Right renal pelvis (tissue), 4 donors: ENCODE measurements at regions not wholly inside any gene's neighbourhood (a gene's known extent, or its start where the extent isn't known, plus 50 kb on each side); places are given as distances from the start of the nearest gene placed in this dataset.

ENCODE experiments used
- DNase-seq, 4 donors: peaks; one replicate each; pipeline ENCODE4 v3.0.0-alpha.2; 2013; ENCODE audit warnings: low read depth in 4 of 4, low spot score in 3 of 4, missing footprints in 1 of 4

DNA sequence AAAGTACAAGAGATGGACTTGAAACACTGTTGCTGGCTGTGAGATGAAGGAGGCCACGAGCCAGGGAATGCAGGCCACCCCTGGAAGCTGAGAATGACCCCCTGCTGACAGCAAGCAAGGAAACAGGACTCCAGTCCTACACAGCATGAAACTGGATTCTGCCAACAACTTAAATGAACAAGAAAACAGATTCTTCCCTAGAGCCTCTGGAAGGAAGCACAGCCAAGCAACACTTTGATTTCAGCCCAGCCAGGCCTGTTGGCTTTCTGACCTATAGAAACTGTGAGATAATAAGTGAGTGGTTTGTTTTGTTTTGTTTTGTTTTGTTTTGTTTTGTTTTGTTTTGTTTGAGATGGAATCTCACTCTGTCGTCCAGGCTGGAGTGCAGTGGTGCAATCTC is 105.3 kb upstream of the CACNA1A start:
- no peak for DNase-seq

DNA sequence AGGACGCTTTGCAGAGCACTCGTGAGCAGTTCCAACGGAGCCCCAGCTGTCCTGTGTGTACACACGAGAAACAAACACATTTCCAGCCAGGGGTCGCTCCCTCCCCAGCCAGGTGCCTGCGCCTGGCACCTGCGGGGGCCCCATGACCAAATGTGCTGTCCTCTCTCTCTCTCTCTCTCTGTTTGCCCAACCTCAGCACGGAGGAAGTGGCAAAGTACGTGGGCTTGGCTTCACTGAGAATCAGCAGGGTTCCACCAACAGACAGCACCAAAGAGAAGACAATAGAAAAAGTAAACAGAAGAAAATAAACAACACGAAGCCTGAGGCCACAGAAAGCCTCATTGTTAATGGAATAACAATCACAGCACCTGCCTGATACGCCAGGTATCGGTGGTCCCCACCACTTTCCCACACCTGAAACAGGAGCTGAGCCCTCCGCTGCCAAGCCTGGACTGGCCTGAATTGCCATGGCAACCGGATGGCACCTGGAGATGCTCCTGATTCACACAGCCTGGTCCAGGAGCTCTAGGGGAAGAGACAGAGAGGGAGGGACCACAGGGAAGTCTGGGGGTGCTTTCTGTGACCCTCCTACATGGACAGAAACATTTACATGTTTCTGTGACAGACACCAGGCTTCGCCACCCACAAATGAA is 103.9 kb upstream of the CACNA1A start:
- no peak for DNase-seq

DNA sequence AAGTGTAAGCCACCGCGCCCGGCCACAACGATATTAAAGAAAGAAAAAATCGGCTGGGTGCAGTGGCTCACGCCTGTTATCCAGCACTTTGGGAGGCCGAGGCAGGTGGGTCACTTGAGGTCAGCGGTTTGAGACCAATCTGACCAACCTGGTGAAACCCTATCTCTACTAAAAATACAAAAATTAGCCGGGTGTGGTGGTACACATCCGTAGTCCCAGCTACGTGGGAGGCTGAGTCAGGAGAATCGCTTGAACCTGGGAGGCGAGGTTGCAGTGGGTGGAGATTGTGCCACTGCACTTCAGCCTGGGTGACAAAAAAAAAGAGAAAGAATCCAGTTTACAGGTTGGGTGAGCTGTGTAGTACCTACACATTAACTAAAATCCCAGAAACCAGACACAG is 99.9 kb upstream of the CACNA1A start:
- no peak for DNase-seq

DNA sequence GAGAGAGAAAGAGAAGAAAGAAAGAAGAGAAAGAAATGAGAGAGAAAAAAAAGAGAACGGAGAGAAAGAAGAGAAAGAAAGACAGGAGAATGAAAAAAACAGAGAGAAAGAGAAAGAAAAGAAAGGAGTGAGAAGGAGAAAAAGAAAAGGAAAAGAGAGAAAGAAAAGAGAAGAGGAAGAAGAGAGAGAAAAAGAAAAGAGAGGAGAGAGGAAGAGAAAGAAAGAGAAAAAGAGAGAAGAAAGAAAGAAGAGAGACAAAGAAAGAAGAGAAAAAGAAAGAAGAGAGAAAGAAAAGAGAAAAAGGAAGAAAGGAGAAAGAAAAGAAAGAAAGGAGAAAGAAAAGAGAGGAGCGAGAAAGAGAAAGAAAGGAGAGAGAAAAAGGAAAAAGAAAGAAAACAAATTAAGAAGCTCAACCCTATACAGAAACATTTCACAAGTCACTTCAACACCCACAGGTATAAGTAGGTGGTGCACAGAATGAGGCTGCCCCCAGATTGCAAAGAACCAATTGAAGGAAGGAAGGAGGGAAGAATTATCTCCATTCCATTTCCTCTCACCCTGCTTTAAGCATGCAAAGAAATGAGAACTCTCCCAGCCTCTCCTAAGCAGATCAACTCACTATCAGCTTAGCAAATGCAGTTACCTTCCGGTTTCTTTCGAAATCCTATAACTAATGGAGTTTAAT is 98.8 kb upstream of the CACNA1A start:
- no peak for DNase-seq

DNA sequence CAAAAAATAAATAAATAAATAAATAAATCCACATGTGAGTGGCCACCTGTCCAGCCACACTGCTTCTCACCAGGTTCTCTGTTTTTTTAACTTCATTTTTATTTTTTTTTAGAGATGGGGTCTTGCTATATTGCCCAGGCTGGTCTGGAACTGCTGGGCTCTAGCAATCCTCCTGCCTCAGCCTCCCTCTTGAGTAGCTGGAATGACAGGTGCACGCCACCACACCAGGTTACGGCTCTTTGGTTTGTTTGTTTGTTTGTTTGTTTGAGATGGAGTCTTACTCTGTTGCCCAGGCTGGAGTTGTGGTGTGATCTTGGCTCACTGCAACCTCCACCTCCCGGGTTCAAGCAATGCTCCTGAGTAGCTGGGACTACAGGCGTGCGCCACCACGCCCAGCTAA is 94.5 kb upstream of the CACNA1A start:
- DNase-seq: no peak

DNA sequence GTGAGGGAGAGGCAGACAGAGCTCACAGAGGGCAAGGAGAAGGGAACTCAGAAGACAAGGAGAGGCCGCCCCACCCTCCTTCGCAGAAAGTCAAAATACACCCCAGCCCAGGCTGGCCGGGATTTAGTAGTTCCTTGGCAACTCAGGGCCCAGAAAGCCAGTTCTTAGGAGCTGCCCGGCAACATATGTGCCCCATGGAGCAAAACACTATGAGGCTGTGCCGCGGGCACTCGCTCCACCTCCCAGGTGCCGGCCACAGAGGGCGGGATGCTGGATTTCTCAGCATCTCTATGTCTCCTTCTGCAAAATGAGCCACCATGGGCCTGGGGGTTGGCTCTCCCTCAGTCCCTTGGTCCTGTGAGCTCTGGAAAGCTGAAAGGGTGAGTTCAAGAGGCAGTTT is 93.8 kb upstream of the CACNA1A start:
- no peak for DNase-seq

DNA sequence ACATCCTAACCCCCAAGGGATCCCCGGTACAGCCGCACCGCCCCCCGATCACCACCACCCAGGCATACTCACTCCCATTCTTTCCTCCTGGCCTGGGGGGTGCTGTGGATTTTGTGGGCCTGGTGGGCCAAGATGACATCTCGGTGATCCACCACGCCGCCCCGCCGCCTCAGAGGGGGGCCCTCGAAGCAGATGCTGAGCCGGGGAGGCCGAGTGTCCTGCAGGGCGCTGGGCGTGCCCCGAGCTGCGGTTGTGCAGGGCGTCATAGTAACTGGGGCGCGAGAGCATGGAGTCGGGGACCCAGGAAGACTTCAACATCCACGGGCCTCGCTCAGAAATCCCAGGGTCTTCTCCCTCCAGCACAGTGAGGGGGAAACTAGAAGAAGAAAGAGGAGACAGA is 93.4 kb upstream of the CACNA1A start:
- DNase-seq: no peak

DNA sequence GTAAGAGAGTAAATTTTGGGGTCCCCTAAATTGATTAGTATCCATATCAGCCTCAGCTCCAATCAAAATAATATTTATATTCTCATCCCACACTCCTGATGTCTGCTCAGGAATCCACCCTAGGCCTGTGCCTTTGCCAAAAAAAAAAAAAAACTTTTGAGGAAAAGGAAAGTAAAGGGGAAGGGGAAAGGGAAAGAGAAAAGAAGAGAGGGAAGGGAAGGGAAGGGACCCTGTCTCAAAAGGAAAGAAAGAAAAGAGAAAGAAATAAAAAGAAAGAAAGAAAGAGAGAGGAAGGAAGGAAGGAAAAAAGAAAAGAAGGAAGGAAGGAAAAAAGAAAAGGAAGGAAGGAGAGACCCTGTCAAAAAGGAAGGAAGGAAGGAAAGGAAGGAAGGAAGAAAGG is 91.8 kb upstream of the CACNA1A start:
- DNase-seq: no peak

DNA sequence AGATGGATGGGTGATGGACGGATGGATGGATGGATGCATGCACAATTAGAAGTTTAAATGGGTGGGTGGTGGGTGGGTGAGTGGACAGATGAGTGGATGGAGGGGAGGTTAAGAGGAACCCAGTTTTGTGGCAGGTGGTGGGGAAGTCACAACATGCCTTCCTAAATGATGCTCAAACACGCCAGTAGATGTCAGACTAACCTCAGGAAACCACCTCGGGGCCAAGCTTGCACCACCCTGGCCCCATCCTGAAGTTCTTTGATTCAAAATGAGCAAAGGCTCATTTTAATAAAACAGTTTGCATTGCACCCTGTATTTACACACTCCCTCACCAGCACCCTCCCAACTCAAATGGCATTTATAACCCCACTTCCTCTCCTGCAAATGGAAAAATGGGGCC is 91.4 kb upstream of the CACNA1A start:
- peak; percentile 20 to 32 (median 24) for DNase-seq

DNA sequence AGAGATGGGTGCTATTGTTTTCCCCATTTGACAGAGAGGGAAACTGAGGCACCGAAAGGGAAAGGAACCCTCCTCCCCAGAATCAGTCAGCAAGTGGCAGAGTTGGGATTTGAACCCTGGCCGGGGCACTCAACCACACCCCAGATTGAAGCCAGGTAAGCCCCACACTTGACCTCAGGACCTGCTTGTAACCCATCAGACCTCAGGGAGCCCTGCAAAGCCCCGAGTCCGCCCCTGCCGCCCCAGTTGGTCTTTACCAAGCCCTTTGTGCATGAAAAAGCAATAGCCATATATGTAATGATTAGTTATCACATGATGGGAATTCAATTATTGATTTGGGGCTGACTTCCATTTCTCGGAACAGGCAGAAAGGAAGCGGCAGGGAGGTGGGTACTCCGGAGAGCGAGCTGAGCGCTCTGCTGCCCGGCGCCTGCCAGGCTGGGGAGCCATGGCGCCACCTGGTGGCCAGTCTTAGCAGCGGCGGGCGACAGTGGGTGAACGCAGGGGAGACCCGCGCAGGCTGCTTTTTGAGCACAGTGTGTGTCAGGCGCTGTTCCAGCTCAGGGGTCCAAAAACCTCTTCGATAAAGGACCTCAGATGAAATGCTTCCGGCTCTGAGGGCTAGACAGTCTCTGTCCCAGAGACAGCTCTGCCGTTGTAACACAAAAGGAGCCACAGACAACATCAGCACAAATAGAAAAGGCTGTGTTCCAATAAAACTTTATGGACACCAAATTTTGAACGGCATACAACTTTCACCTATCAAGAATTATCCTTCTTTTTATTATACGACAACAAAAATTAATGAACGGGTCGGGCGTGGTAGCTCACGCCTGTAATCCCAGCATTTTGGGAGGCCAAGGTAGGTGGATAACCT is 82.9 kb upstream of the CACNA1A start:
- DNase-seq: peak; percentile 8 to 65 (median 35)

DNA sequence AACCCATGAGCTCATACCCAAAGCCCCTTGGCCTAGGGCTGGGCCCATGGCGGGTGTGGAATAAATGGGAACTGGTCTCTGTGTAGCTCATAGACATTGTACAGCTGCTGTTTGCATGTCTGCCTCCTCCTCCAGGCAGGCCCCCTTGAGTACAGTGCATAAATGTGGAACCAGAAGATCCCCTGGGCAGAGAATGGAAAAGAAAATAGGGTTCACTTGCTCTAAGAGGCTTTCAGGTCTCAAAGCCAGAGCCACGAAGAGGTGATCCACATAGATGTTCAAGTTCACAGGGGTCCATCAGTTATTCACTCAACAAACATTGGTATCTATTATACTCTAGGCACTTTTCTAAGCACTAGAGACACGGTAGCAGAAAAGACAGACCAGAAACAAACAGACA is 79.2 kb upstream of the CACNA1A start:
- no peak for DNase-seq

DNA sequence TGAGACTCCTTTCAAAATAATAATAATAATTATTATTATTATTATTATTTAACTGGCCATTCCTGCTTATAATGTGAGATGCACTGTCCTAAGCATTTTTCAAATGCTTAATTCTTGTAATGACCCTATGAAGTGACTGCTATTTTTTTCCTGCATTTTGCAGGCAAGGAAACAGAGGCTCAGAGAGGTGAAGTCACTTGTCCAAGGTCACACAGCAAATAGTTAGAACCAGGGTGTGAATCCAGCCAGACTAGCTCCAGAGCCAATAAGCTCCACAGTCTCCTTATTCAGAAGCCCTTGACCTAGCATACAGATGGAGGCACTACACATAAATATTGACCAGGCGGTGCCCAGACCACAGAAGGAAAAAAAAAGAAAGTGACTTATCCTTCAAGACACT is 77.5 kb upstream of the CACNA1A start:
- DNase-seq: no peak

DNA sequence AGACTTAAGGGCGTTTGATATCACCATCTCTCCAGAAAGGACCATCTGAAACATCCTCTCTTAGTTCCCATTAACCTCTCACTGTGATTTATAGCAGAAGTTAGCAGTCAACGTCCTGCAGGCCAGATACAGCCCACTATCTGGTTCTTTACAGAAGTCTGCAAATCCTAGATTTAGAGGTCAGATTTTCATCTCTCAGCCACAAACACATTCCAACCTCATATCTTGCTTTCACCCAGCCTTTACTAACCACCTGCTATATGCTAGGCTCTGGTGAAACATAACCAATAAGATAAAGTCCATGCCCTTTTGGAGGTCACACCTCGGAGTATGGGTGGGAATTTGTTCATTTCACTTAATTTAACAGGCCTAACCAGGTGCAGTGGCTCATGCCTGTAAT is 76.8 kb upstream of the CACNA1A start:
- no peak for DNase-seq

DNA sequence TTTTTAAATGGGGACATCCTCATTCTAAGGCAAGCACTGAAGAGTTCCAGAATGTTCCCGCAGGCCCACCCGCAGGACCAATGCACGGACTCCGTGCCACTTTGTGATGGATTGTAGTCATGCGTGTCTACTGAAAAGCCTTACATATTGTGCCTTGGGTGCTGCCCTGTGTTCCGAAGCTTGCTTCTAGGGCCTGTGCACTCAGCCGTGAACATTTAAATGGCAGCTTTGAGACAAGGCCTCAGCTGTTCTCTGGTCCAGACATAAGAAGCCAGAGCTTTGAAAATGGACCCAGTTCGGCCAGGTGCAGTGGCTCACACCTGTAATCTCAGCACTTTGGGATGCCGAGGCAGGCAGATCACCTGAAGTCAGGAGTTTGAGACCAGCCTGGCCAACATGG is 75.3 kb upstream of the CACNA1A start:
- DNase-seq: no peak

DNA sequence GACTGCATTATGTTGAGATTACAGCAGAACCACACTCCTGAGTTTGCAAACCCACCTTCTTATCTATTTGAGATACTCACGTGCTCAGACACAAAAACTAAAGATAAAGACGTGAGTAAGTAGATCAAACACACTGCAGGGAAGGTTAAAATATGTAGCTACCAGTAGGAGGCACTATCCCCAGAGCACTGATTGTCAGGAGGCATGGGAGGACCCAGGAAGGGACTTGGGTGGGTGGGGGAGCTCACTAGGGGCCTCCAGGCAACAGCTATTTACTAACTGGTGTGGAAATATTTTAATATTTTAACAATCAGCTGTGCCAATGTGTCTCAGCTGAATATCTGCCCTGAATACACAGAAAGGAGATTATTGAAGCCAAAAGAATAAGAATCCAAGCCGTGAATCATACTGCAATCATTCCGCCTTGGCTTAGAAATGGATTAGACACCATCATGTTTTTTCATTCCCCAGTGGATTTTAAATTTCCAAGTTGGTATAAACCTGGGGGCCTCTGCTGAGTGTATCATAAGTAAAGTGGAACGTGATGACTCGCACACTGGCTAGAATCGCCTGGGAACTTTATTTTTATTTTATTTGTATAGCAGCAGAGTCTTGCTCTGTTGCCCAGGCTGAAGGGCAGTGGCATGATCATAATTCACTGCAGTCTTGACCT is 73.2 kb upstream of the CACNA1A start:
- no peak for DNase-seq

DNA sequence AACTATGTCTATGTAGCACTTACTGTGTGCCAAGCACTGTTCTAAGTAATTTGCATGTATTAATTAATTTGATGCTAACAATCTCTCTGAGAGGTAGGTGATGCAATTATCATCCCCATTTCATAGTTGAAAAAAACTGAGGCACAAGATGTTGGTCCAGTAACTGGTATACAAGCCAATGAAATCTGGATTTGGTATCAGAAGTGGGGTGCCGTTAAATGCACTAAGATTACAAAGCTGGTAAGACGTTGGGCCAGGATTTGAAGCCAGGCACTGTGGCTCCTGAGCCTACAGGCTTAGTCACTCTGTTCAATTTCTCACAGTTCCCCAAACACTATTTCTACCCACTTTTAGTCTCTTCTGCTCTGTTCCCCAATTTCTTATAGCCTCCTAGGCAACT is 70.4 kb upstream of the CACNA1A start:
- DNase-seq: no peak

DNA sequence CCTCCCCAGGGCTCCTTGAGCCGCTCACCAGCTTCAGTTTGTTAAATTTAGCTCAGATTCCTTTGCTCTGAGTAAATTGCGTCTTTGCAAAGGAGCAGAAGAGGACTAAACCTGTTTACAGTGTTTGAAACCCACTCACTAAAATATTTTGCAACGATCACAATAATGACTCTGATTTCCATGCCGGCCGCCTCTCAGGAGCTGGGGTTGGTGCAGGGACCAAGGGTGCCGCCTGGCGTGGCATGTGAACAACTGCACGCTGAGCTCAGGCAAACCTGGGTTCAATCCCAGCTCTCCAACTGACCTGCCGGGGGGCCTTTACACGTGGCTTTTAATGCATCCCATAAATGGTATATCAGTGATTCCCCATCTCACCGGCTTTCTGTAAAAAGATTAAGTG is 68.7 kb upstream of the CACNA1A start:
- DNase-seq: no peak

DNA sequence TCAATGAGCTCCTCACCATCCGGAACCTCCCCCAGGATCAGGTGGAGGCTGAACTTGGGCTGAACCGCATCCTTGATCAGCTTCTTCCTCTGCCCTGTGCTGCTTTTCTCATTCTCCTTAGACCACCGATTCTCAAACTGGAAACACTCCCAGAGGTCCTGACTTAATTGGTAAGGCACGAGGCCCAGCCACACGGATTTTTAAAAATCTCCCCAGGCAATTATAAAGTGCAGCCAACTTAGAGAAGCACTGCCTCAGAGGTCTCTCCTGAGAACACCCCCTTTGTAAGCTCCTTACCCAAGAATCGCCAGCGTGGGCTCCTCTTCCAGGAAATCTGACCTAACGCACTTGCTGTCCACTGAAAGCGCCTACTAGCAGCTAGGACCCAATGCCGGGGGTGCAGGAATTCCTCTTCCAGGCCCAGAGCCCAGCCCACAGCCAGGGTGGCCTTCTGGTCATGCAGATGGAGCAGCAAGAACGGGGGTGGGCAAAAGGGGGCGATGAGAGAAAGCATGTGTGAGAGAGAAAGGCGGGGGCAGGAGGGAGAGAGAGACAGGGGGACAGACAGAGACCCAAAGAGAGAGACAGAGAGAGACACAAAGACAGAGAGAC is 66.9 kb upstream of the CACNA1A start:
- DNase-seq: no peak

DNA sequence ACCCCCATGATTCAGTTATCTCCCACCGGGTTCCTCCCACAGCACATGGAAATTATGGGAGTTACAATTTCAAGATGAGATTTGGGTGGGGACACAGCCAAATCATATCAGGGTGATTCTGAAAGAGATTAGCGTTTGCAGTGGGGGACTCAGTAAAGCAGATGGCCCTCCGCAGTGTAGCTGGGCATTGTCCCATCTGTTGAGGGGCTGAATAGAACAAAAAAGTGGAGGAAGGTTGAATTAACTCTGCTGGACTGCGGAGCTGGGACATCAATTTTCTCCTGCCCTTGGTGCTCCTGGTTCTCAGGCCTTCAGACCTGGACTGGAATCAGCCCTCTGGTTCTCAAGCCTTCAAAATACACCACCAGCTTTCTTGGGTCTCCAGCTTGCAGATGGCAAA is 55.2 kb upstream of the CACNA1A start:
- DNase-seq: no peak

DNA sequence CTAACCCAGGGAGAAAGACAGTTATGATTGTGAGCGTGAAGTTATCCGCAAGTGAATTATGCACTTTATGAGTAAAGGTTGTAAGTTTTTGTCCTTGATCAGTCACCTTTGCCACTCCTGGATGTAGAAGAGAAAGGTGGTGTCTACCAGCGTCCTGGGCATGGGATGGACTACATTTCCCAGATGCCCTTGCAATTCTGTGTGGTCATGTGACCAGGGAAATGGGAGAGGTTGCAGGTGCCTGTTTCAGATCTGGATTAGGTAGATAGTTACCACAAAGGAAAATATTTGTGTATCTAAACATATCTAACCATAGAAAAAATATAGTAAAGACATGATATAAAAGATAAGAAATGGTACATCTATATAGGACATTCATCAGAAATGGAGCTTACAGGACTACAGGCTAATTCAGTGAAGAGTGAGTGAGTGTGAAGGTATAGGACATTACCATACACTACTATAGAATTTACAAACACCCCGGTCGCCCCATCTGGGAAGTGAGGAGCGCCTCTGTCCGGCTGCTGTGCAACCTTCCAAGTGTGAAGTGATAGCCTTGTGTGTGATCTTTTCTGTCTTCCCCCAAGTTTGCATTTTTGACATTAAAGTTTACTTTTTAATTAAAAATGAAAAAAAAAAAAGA is 51.6 kb upstream of the CACNA1A start:
- DNase-seq: no peak
